ENCODE measurements at regions not wholly inside any gene's neighbourhood (a gene's known extent, or its start where the extent isn't known, plus 50 kb on each side); places are given as distances from the start of the nearest gene placed in this dataset.

- DNase-seq: no peak
Observed at GRCh38 chr5:34511915-34512314, 144.2 kb upstream of the RAI14 start.

GRCh38 chr5:34516166-34516565 is 140.0 kb upstream of the RAI14 start:
- no peak for DNase-seq

GRCh38 chr5:34516686-34517085 is 139.4 kb upstream of the RAI14 start:
- no peak for DNase-seq

GRCh38 chr5:34517249-34517648 is 138.9 kb upstream of the RAI14 start:
- no peak for DNase-seq

GRCh38 chr5:34519489-34520220 is 136.5 kb upstream of the RAI14 start:
- DNase-seq: no peak

- no peak for DNase-seq
Observed at GRCh38 chr5:34521628-34522290, 134.4 kb upstream of the RAI14 start.

GRCh38 chr5:34522599-34523386 is 133.3 kb upstream of the RAI14 start:
- peak; percentile 59 for DNase-seq

- DNase-seq: no peak
Observed at GRCh38 chr5:34523387-34523726, 132.8 kb upstream of the RAI14 start.

- no peak for DNase-seq
Observed at GRCh38 chr5:34524123-34524522, 132.0 kb upstream of the RAI14 start.

- DNase-seq: no peak
Observed at GRCh38 chr5:34525761-34526160, 130.4 kb upstream of the RAI14 start.

- DNase-seq: no peak
Observed at GRCh38 chr5:34526682-34527305, 129.3 kb upstream of the RAI14 start.

GRCh38 chr5:34529581-34530331 is 126.4 kb upstream of the RAI14 start:
- DNase-seq: no peak

- no peak for DNase-seq
Observed at GRCh38 chr5:34530637-34531036, 125.5 kb upstream of the RAI14 start.

GRCh38 chr5:34531751-34532360 is 124.3 kb upstream of the RAI14 start:
- DNase-seq: no peak

- no peak for DNase-seq
Observed at GRCh38 chr5:34533582-34534522, 122.3 kb upstream of the RAI14 start.

- no peak for DNase-seq
Observed at GRCh38 chr5:34534523-34535103, 121.5 kb upstream of the RAI14 start.

- DNase-seq: no peak
Observed at GRCh38 chr5:34535433-34535832, 120.7 kb upstream of the RAI14 start.

GRCh38 chr5:34535944-34536623 is 120.0 kb upstream of the RAI14 start:
- no peak for DNase-seq

GRCh38 chr5:34536699-34537098 is 119.4 kb upstream of the RAI14 start:
- DNase-seq: no peak

GRCh38 chr5:34538026-34538672 is 118.0 kb upstream of the RAI14 start:
- DNase-seq: no peak

All from CD4-positive, alpha-beta T cell treated with Interleukin-4 for 4 hours (primary cell).